ENCODE measurements at regions not wholly inside any gene's neighbourhood (a gene's known extent, or its start where the extent isn't known, plus 50 kb on each side); places are given as distances from the start of the nearest gene placed in this dataset.

DNA sequence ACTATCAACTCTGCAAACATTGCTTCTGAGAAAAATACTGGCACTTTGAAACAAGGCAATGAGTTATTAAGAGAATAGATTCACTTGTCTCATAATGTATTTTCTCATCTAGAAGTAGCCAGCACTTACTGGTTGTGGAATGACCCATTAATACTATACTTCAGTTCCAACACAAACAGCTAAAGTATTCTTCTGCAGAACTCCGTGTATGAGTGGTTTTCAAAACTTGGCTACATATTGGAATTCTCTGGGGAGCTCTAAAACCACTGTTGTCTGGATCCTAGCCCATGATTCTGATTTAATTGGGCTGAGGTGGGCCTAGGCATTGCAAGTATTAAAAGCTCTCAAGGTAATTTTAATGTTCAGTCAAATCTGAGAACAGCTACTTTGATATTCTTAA lies 1416.4 kb upstream of the RAG2 start (continued):
- TF ChIP-seq, protein P1, sequence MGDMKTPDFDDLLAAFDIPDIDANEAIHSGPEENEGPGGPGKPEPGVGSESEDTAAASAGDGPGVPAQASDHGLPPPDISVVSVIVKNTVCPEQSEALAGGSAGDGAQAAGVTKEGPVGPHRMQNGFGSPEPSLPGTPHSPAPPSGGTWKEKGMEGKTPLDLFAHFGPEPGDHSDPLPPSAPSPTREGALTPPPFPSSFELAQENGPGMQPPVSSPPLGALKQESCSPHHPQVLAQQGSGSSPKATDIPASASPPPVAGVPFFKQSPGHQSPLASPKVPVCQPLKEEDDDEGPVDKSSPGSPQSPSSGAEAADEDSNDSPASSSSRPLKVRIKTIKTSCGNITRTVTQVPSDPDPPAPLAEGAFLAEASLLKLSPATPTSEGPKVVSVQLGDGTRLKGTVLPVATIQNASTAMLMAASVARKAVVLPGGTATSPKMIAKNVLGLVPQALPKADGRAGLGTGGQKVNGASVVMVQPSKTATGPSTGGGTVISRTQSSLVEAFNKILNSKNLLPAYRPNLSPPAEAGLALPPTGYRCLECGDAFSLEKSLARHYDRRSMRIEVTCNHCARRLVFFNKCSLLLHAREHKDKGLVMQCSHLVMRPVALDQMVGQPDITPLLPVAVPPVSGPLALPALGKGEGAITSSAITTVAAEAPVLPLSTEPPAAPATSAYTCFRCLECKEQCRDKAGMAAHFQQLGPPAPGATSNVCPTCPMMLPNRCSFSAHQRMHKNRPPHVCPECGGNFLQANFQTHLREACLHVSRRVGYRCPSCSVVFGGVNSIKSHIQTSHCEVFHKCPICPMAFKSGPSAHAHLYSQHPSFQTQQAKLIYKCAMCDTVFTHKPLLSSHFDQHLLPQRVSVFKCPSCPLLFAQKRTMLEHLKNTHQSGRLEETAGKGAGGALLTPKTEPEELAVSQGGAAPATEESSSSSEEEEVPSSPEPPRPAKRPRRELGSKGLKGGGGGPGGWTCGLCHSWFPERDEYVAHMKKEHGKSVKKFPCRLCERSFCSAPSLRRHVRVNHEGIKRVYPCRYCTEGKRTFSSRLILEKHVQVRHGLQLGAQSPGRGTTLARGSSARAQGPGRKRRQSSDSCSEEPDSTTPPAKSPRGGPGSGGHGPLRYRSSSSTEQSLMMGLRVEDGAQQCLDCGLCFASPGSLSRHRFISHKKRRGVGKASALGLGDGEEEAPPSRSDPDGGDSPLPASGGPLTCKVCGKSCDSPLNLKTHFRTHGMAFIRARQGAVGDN (IDR thresholded peaks at IDR 0.05): no peak
- TF ChIP-seq WRNIP1 (IDR thresholded peaks at IDR 0.05; ENCODE audit: borderline replicate concordance, low read depth, low read length): no peak
- TF ChIP-seq SP1 (IDR thresholded peaks at IDR 0.05; ENCODE audit: low read depth, low read length): no peak
- no peak for TF ChIP-seq ASH2L (IDR thresholded peaks at IDR 0.05; ENCODE audit: borderline replicate concordance, low read depth)
- TF ChIP-seq FOXK2 (IDR thresholded peaks at IDR 0.05): no peak
- no peak for TF ChIP-seq CREB1 (IDR thresholded peaks at IDR 0.05; ENCODE audit: low read depth)

DNA sequence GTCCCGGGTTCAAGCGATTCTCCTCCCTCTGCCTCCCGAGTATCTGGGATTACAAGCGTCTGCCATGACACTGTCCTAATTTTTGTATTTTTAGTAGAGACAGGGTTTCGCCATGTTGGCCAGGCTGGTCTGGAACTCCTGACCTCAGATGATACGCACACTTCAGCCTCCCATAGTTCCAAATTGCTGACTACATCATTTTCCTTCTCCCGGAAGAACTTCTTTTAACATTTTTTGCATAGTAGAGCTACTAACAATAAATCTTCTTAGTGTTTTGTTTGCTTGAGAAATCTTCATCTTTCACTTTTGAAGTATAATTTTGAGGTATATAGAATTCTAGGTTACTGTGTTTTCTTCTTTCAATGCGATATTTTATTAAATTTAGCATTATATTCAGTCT lies 1415.1 kb upstream of the RAG2 start:
- ChIA-PET POLR2A (no interaction called here), RAD21 (ENCODE audit: unreplicated experiment) (no interaction called here), CTCF (no interaction called here), SMC1A (ENCODE audit: uncharacterized antibody, unreplicated experiment) (no interaction called here)
- Histone ChIP-seq H3K36me3 (ENCODE audit: control insufficient read depth in 2 of 2, insufficient read depth in 2 of 2, low read length in 1 of 2) (no peaks in the 10 kb centered on the region), H3K9me3 (replicated peaks; ENCODE audit: control insufficient read depth, insufficient read depth, low read length) (no peaks in the 10 kb centered on the region), H3K27ac (ENCODE audit: control insufficient read depth, insufficient read depth) (no peak overlapping the region), H3K9ac (ENCODE audit: control insufficient read depth, insufficient read depth, low read length) (no peak overlapping the region), H3K4me1 (ENCODE audit: control insufficient read depth, insufficient read depth, low read length) (no peaks in the 10 kb centered on the region), H3K4me2 (ENCODE audit: control insufficient read depth, insufficient read depth) (no peak overlapping the region), H3K4me3 (no peak overlapping the region), H3K79me2 (ENCODE audit: control insufficient read depth, insufficient read depth, low read length) (no peaks in the 10 kb centered on the region), H3K27me3 (replicated peaks in 1 of 2; ENCODE audit: control insufficient read depth in 2 of 2, insufficient read depth in 2 of 2, low read length in 1 of 2) (no peaks in the 10 kb centered on the region), H2AFZ (ENCODE audit: control insufficient read depth, low read depth, low read length) (no peak overlapping the region), H4K20me1 (ENCODE audit: control insufficient read depth, insufficient read depth) (no peaks in the 10 kb centered on the region)
- in situ Hi-C loops (cut with MboI) (no loop called here), intact Hi-C loops (cut with micrococcal nuclease; ENCODE audit: unreplicated experiment) (no loop called here)
- DNase-seq (ENCODE audit: low read depth, low spot score): no peak
- WGBS (ENCODE audit: insufficient coverage, insufficient replicate concordance, low lambda C conversion rate, missing lambda C conversion rate): 19% methylated on average over 8 of the region's 8 CpGs
- TF ChIP-seq KDM1A (IDR thresholded peaks at IDR 0.05; ENCODE audit: borderline replicate concordance): no peak
- no peak for TF ChIP-seq CBX3 (IDR thresholded peaks at IDR 0.05; ENCODE audit: borderline replicate concordance, low read depth)
- TF ChIP-seq SMC3 (IDR thresholded peaks at IDR 0.05; ENCODE audit: borderline replicate concordance, low read length): no peak
- TF ChIP-seq MTA3 (IDR thresholded peaks at IDR 0.05; ENCODE audit: borderline replicate concordance, low read length): no peak
- no peak for TF ChIP-seq WRNIP1 (IDR thresholded peaks at IDR 0.05; ENCODE audit: borderline replicate concordance, low read depth, low read length)
- no peak for TF ChIP-seq NFYB (IDR thresholded peaks at IDR 0.05; ENCODE audit: insufficient read depth, low read depth, low read length)
- no peak for TF ChIP-seq NFXL1 (IDR thresholded peaks at IDR 0.05; ENCODE audit: borderline replicate concordance)
- TF ChIP-seq, protein P2, sequence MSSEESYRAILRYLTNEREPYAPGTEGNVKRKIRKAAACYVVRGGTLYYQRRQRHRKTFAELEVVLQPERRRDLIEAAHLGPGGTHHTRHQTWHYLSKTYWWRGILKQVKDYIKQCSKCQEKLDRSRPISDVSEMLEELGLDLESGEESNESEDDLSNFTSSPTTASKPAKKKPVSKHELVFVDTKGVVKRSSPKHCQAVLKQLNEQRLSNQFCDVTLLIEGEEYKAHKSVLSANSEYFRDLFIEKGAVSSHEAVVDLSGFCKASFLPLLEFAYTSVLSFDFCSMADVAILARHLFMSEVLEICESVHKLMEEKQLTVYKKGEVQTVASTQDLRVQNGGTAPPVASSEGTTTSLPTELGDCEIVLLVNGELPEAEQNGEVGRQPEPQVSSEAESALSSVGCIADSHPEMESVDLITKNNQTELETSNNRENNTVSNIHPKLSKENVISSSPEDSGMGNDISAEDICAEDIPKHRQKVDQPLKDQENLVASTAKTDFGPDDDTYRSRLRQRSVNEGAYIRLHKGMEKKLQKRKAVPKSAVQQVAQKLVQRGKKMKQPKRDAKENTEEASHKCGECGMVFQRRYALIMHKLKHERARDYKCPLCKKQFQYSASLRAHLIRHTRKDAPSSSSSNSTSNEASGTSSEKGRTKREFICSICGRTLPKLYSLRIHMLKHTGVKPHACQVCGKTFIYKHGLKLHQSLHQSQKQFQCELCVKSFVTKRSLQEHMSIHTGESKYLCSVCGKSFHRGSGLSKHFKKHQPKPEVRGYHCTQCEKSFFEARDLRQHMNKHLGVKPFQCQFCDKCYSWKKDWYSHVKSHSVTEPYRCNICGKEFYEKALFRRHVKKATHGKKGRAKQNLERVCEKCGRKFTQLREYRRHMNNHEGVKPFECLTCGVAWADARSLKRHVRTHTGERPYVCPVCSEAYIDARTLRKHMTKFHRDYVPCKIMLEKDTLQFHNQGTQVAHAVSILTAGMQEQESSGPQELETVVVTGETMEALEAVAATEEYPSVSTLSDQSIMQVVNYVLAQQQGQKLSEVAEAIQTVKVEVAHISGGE (CRISPR knock-in tag; IDR thresholded peaks at IDR 0.05): no peak
- no peak for ATAC-seq
- BruUV-seq (replicated peaks): no TSS peak
- FAIRE-seq: no peak

Data from GM12878 (cell line).